ENCODE measurements at regions not wholly inside any gene's neighbourhood (a gene's known extent, or its start where the extent isn't known, plus 50 kb on each side); places are given as distances from the start of the nearest gene placed in this dataset.

- DNase-seq (ENCODE audit: low read depth), result no peak
- no peak for TF ChIP-seq CTCF (IDR thresholded peaks at IDR 0.05; ENCODE audit: low read length, missing control alignments)
- H3K4me3 ChIP-seq (replicated peaks; ENCODE audit: low read depth, low read length), result no peak overlapping the region
These were observed 185.5 kb upstream of the DYNLRB2 start for GRCh38 chr16:80355335-80355734.

- DNase-seq (ENCODE audit: low read depth), result no peak
- no peak for TF ChIP-seq CTCF (IDR thresholded peaks at IDR 0.05; ENCODE audit: low read length, missing control alignments)
- no peak overlapping the region for H3K4me3 ChIP-seq (replicated peaks; ENCODE audit: low read depth, low read length)
These were observed 190.7 kb upstream of the DYNLRB2 start for GRCh38 chr16:80350061-80350460.

GRCh38 chr16:80347900-80348299, 192.9 kb upstream of the DYNLRB2 start:
- peak; percentile 3 for DNase-seq (ENCODE audit: low read depth)
- no peak overlapping the region for H3K4me3 ChIP-seq (replicated peaks; ENCODE audit: low read depth, low read length)
- no peak for TF ChIP-seq CTCF (IDR thresholded peaks at IDR 0.05; ENCODE audit: low read length, missing control alignments)

GRCh38 chr16:80347002-80347401, 193.8 kb upstream of the DYNLRB2 start:
- no peak for TF ChIP-seq CTCF (IDR thresholded peaks at IDR 0.05; ENCODE audit: low read length, missing control alignments)
- no peak for DNase-seq (ENCODE audit: low read depth)
- H3K4me3 ChIP-seq (replicated peaks; ENCODE audit: low read depth, low read length), result no peak overlapping the region

- TF ChIP-seq CTCF (IDR thresholded peaks at IDR 0.05; ENCODE audit: low read length, missing control alignments), result no peak
- DNase-seq (ENCODE audit: low read depth), result no peak
- no peak overlapping the region for H3K4me3 ChIP-seq (replicated peaks; ENCODE audit: low read depth, low read length)
These were observed 194.6 kb upstream of the DYNLRB2 start for GRCh38 chr16:80346111-80346632.

GRCh38 chr16:80345701-80346100, 195.1 kb upstream of the DYNLRB2 start:
- TF ChIP-seq CTCF (IDR thresholded peaks at IDR 0.05; ENCODE audit: low read length, missing control alignments), result no peak
- H3K4me3 ChIP-seq (replicated peaks; ENCODE audit: low read depth, low read length), result no peak overlapping the region
- no peak for DNase-seq (ENCODE audit: low read depth)

- TF ChIP-seq CTCF (IDR thresholded peaks at IDR 0.05; ENCODE audit: low read length, missing control alignments), result no peak
- no peak overlapping the region for H3K4me3 ChIP-seq (replicated peaks; ENCODE audit: low read depth, low read length)
- DNase-seq (ENCODE audit: low read depth), result no peak
These were observed 196.2 kb upstream of the DYNLRB2 start for GRCh38 chr16:80344570-80344969.
